K562 (cell line): ENCODE measurements at regions not wholly inside any gene's neighbourhood (a gene's known extent, or its start where the extent isn't known, plus 50 kb on each side); places are given as distances from the start of the nearest gene placed in this dataset.

Source experiments
- ATAC-seq: fragments of 200-7000 bp; cut with Tn5 transposase; 3 replicates; pipeline ENCODE4 v1.9.1; 2020; ENCODE audit warnings: moderate library complexity
- BruUV-seq: library from RNA; stranded (reverse); fragments of 400-500 nt; replicated peaks from 2 replicates; lab custom pipeline; 2021; lab: Mats Ljungman, UMichigan
- CTCF ChIA-PET: fragments of 300-600 bp; formaldehyde crosslinking; extraction: SDS; loops from one replicate; lab custom pipeline; 2021; ENCODE audit warnings: low intra/inter-chr PET ratio; lab: Yijun Ruan, JAX
- POLR2A ChIA-PET: fragments of 300-600, 350-650 bp; sonication (Branson Sonifier 250); formaldehyde crosslinking; extraction: SDS; loops from one replicate; lab custom pipeline; 2021; ENCODE audit warnings: antibody characterized with exemption, inconsistent platforms; lab: Yijun Ruan, JAX
- DNase-seq, 4 experiments: peaks; one replicate each; pipeline versions ENCODE4 v3.0.0 to v3.0.0-alpha.2; 2011 to 2018; ENCODE audit warnings: low spot score in 3 of 4, mixed read lengths in 3 of 4; ENCODE audit errors: extremely low read depth in 1 of 4
- FAIRE-seq: peaks from 2 replicates; lab custom pipeline; 2011; peaks lifted over from hg19 to GRCh38; lab: Jason Lieb, UNC
- H2AFZ ChIP-seq: 2 replicates; pipeline ENCODE4 v1.6.0; 2011; ENCODE audit warnings: low read depth, low read length, control low read depth, inconsistent platforms
- H3K27ac ChIP-seq: fragments of 200-600 bp; 3 replicates; pipeline ENCODE4 v1.8.0; 2011; ENCODE audit warnings: low read depth, mild to moderate bottlenecking, control low read depth, inconsistent platforms, low read length, moderate library complexity, mixed read lengths; ENCODE audit errors: extremely low read depth
- H3K27me3 ChIP-seq, 2 experiments: fragments of 300-600 bp in 1 of 2; 2 replicates in 1 of 2; 3 replicates in 1 of 2; pipeline versions ENCODE4 v1.6.0 to v1.8.0; 2011; ENCODE audit warnings: inconsistent platforms in 2 of 2, low read length in 2 of 2, mild to moderate bottlenecking in 1 of 2, mixed read lengths in 1 of 2, moderate library complexity in 1 of 2; ENCODE audit not compliant: control insufficient read depth in 2 of 2, insufficient read depth in 2 of 2
- H3K36me3 ChIP-seq: fragments of 300-600 bp; 3 replicates; pipeline ENCODE4 v1.8.0; 2011; ENCODE audit warnings: mild to moderate bottlenecking, low read length, inconsistent platforms; ENCODE audit not compliant: control insufficient read depth, insufficient read depth
- H3K4me1 ChIP-seq, 2 experiments: fragments of 200-600 bp in 1 of 2; replicated peaks in 1 of 2; 2 replicates in 1 of 2; 3 replicates in 1 of 2; pipeline versions ENCODE4 v1.5.1 to v1.8.0; 2011; ENCODE audit warnings: inconsistent platforms in 2 of 2, low read length in 2 of 2, mild to moderate bottlenecking in 1 of 2, mixed read lengths in 1 of 2, moderate library complexity in 1 of 2; ENCODE audit not compliant: control insufficient read depth in 2 of 2, insufficient read depth in 2 of 2
- H3K4me2 ChIP-seq: 2 replicates; pipeline ENCODE4 v1.6.1; 2011; ENCODE audit warnings: low read length, control low read depth, inconsistent platforms, mixed read lengths; ENCODE audit not compliant: insufficient read depth
- H3K4me3 ChIP-seq: fragments of 200-600 bp; sonication (generic), shearing (Covaris generic); 2 replicates; pipeline ENCODE4 v1.5.1; 2016; ENCODE audit warnings: control low read depth, inconsistent platforms
- H3K79me2 ChIP-seq: fragments of 200-600 bp; 3 replicates; pipeline ENCODE4 v1.8.0; 2011; ENCODE audit warnings: low read length, inconsistent platforms; ENCODE audit not compliant: control insufficient read depth, insufficient read depth
- H3K9ac ChIP-seq, 2 experiments: 2 replicates each; pipeline versions ENCODE4 v1.6.0 to v1.6.1; 2011; ENCODE audit warnings: low read depth in 2 of 2, low read length in 2 of 2, control low read depth in 1 of 2, inconsistent platforms in 1 of 2, mild to moderate bottlenecking in 1 of 2, mixed read lengths in 1 of 2; ENCODE audit not compliant: insufficient read depth in 1 of 2
- H3K9me1 ChIP-seq: one replicate; pipeline ENCODE4 v1.6.0; 2011; ENCODE audit warnings: inconsistent platforms, mild to moderate bottlenecking, low read length, moderate library complexity; ENCODE audit not compliant: control insufficient read depth, insufficient read depth
- H3K9me3 ChIP-seq: replicated peaks from 2 replicates; pipeline ENCODE4 v1.5.1; 2011; ENCODE audit warnings: low read depth, low read length, inconsistent platforms; ENCODE audit not compliant: control insufficient read depth, insufficient read depth
- H4K20me1 ChIP-seq: replicated peaks from 2 replicates; pipeline ENCODE4 v1.6.1; 2011; ENCODE audit warnings: low read length, inconsistent platforms, mixed read lengths; ENCODE audit not compliant: control insufficient read depth, insufficient read depth
- BRD4 ChIP-seq: fragments of 200-600 bp; sonication (generic); IDR thresholded peaks from 2 replicates; pipeline ENCODE4 v1.6.1; 2017; ENCODE audit warnings: inconsistent platforms
- GTF2E2 ChIP-seq: fragments of 200-800 bp; sonication (Bioruptor generic); IDR thresholded peaks from 2 replicates; pipeline ENCODE4 v1.6.1; 2016; ENCODE audit warnings: missing genetic modification characterization, missing compliant biosample characterization
- KDM5B ChIP-seq: fragments of 200-600 bp; sonication (generic); IDR thresholded peaks from 2 replicates; pipeline ENCODE4 v1.6.1; 2012; ENCODE audit warnings: low read depth, mild to moderate bottlenecking, moderate library complexity, low read length, control low read depth, inconsistent platforms; ENCODE audit not compliant: insufficient replicate concordance
- MAZ ChIP-seq, 2 experiments: fragments of 450-650 bp in 1 of 2; sonication (generic) in 1 of 2; formaldehyde crosslinking; IDR thresholded peaks in 1 of 2; conservative IDR thresholded peaks in 1 of 2; 2 replicates each; pipeline versions ENCODE4 v1.4.0 to v1.5.0; 2020; ENCODE audit warnings: mild to moderate bottlenecking in 1 of 2, missing genetic modification reagents in 1 of 2
- NFATC3 ChIP-seq: fragments of 450-650 bp; IDR thresholded peaks from 2 replicates; pipeline ENCODE4 v1.6.1; 2017; ENCODE audit warnings: mild to moderate bottlenecking
- WGBS: fragments of 100-300 bp; shearing (Covaris generic); methylation state at CpG from one replicate; pipeline ENCODE4 v1.1.6; 2016; ENCODE audit warnings: low coverage, mixed read lengths; ENCODE audit not compliant: insufficient coverage; ENCODE audit errors: missing lambda C conversion rate; 5-methylcytosine and 5-hydroxymethylcytosine counted together
- in situ Hi-C: fragments of 300-500 bp; cut with MboI; formaldehyde crosslinking; loops from 4 replicates; pipeline ENCODE4 v1.15.0; 2018; ENCODE audit warnings: inconsistent platforms, mixed read lengths
- intact Hi-C: fragments of 100-400 bp; cut with micrococcal nuclease; formaldehyde crosslinking; loops from 2 replicates; pipeline ENCODE4 v1.14.2; 2022
- TF ChIP-seq, protein P1 (sequence below): IDR thresholded peaks from 2 replicates; pipeline ENCODE4 v1.6.1; 2011; ENCODE audit warnings: borderline replicate concordance, low read depth, mild to moderate bottlenecking, moderate library complexity, low read length; ENCODE audit not compliant: insufficient read depth, poor library complexity, severe bottlenecking

DNA sequence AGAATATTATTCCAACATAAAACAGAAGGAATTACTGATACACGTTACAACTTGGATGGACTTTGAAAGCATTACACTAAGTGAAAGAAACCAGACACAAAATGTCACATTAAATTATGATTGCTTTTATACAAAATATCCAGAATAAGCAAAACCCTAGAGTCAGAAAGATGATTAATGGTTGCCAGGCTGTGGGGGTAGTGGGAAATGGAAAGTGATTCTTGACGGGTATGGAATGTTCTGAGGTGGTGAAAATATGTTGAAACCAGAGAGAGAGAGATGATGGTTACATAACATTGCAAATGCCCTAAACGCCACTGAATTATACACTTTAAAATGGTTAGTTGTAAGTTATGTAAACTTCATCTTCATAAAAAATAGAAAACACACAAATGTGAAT, 1057.2 kb upstream of the TMEFF2 start:
- intact Hi-C loops (no loop called here), in situ Hi-C loops (no loop called here)
- Histone ChIP-seq H3K36me3 (no peaks in the 10 kb centered on the region), H4K20me1 (no peaks in the 10 kb centered on the region), H3K4me1 (no peaks in the 10 kb centered on the region), H3K9me3 (no peaks in the 10 kb centered on the region), H3K9ac (no peak overlapping the region), H3K27ac (no peak overlapping the region), H3K9me1 (no peaks in the 10 kb centered on the region), H3K27me3 (no peaks in the 10 kb centered on the region), H2AFZ (no peak overlapping the region), H3K79me2 (no peaks in the 10 kb centered on the region), H3K4me2 (no peak overlapping the region), H3K4me3 (no peak overlapping the region)
- no TSS peak for BruUV-seq
- ChIA-PET CTCF (no interaction called here), POLR2A (no interaction called here)
- 11% methylated on average over 3 of the region's 3 CpGs for WGBS
- DNase-seq: no peak
- TF ChIP-seq NFATC3 (no peak), BRD4 (no peak), MAZ (CRISPR knock-in tag; conservative IDR thresholded peaks at IDR 0.05 in 1 of 2, IDR thresholded peaks at IDR 0.05 in 1 of 2) (no peak), KDM5B (no peak), GTF2E2 (tag) (no peak)
- TF ChIP-seq, protein P1, sequence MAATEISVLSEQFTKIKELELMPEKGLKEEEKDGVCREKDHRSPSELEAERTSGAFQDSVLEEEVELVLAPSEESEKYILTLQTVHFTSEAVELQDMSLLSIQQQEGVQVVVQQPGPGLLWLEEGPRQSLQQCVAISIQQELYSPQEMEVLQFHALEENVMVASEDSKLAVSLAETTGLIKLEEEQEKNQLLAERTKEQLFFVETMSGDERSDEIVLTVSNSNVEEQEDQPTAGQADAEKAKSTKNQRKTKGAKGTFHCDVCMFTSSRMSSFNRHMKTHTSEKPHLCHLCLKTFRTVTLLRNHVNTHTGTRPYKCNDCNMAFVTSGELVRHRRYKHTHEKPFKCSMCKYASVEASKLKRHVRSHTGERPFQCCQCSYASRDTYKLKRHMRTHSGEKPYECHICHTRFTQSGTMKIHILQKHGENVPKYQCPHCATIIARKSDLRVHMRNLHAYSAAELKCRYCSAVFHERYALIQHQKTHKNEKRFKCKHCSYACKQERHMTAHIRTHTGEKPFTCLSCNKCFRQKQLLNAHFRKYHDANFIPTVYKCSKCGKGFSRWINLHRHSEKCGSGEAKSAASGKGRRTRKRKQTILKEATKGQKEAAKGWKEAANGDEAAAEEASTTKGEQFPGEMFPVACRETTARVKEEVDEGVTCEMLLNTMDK: no peak
- FAIRE-seq: no peak
- no peak for ATAC-seq
